Stimulated activated naive CD8-positive, alpha-beta T cell treated with anti-CD3 and anti-CD28 coated beads, Interleukin-15, Interleukin-2, amounts not matched to agents 100 ng/mL and 50 ng/mL, for 24 hours (primary cell): ENCODE measurements at regions not wholly inside any gene's neighbourhood (a gene's known extent, or its start where the extent isn't known, plus 50 kb on each side); places are given as distances from the start of the nearest gene placed in this dataset.
"Not testable (repeated sequence)": the region's sequence is repeated elsewhere in the genome, so short reads cannot be mapped to it uniquely, and the experiment has no call there.

Experiments used
- H3K27ac Mint-ChIP-seq: one replicate; pipeline ENCODE4 v1.8.0; 2021; ENCODE audit warnings: mild to moderate bottlenecking, mixed read lengths
- H3K27me3 Mint-ChIP-seq: one replicate; pipeline ENCODE4 v1.8.0; 2021; ENCODE audit warnings: mixed read lengths
- H3K36me3 Mint-ChIP-seq: one replicate; pipeline ENCODE4 v1.8.0; 2021; ENCODE audit warnings: low read depth, mixed read lengths
- H3K4me1 Mint-ChIP-seq: one replicate; pipeline ENCODE4 v1.8.0; 2021; ENCODE audit warnings: low read depth, mixed read lengths
- H3K4me3 Mint-ChIP-seq: one replicate; pipeline ENCODE4 v1.8.0; 2021; ENCODE audit warnings: mild to moderate bottlenecking, mixed read lengths
- H3K9me3 Mint-ChIP-seq: one replicate; pipeline ENCODE4 v1.8.0; 2021; ENCODE audit warnings: mixed read lengths

GRCh38 chr10:6921026-6921425 lies 340.9 kb upstream of the PRKCQ start:
- not testable (repeated sequence) for H3K4me3 Mint-ChIP-seq, H3K9me3 Mint-ChIP-seq, H3K36me3 Mint-ChIP-seq, H3K27ac Mint-ChIP-seq, H3K27me3 Mint-ChIP-seq
- peaks cover 47% of the 10 kb centered on the region for H3K4me1 Mint-ChIP-seq

GRCh38 chr10:6920072-6921019 lies 340.3 kb upstream of the PRKCQ start:
- no peak overlapping the region for H3K4me3 Mint-ChIP-seq
- H3K27me3 Mint-ChIP-seq, result no peaks in the 10 kb centered on the region
- H3K36me3 Mint-ChIP-seq, result no peaks in the 10 kb centered on the region
- peaks cover 40% of the 10 kb centered on the region for H3K4me1 Mint-ChIP-seq
- H3K27ac Mint-ChIP-seq, result peak overlapping the region; percentile 28
- no peaks in the 10 kb centered on the region for H3K9me3 Mint-ChIP-seq

- Mint-ChIP-seq H3K27ac (no peak overlapping the region), H3K27me3 (no peaks in the 10 kb centered on the region), H3K36me3 (no peaks in the 10 kb centered on the region), H3K9me3 (no peaks in the 10 kb centered on the region), H3K4me1 (peaks cover 27% of the 10 kb centered on the region), H3K4me3 (no peak overlapping the region)
Measured at GRCh38 chr10:6919077-6919476, 339.0 kb upstream of the PRKCQ start.

GRCh38 chr10:6918305-6918704 lies 338.2 kb upstream of the PRKCQ start:
- no peaks in the 10 kb centered on the region for H3K36me3 Mint-ChIP-seq
- H3K4me1 Mint-ChIP-seq, result peaks cover 25% of the 10 kb centered on the region
- no peaks in the 10 kb centered on the region for H3K27me3 Mint-ChIP-seq
- no peaks in the 10 kb centered on the region for H3K9me3 Mint-ChIP-seq
- no peak overlapping the region for H3K4me3 Mint-ChIP-seq
- H3K27ac Mint-ChIP-seq, result no peak overlapping the region

GRCh38 chr10:6917125-6917524 lies 337.0 kb upstream of the PRKCQ start:
- peaks cover 25% of the 10 kb centered on the region for H3K4me1 Mint-ChIP-seq
- no peaks in the 10 kb centered on the region for H3K27me3 Mint-ChIP-seq
- no peaks in the 10 kb centered on the region for H3K9me3 Mint-ChIP-seq
- H3K36me3 Mint-ChIP-seq, result no peaks in the 10 kb centered on the region
- no peak overlapping the region for H3K4me3 Mint-ChIP-seq
- no peak overlapping the region for H3K27ac Mint-ChIP-seq

- H3K27ac Mint-ChIP-seq, result no peak overlapping the region
- peaks cover 25% of the 10 kb centered on the region for H3K4me1 Mint-ChIP-seq
- no peaks in the 10 kb centered on the region for H3K9me3 Mint-ChIP-seq
- no peaks in the 10 kb centered on the region for H3K36me3 Mint-ChIP-seq
- H3K27me3 Mint-ChIP-seq, result no peaks in the 10 kb centered on the region
- H3K4me3 Mint-ChIP-seq, result no peak overlapping the region
Measured at GRCh38 chr10:6916601-6917000, 336.5 kb upstream of the PRKCQ start.

GRCh38 chr10:6915307-6915706 lies 335.2 kb upstream of the PRKCQ start:
- H3K27ac Mint-ChIP-seq, result no peak overlapping the region
- H3K27me3 Mint-ChIP-seq, result no peaks in the 10 kb centered on the region
- peaks cover 20% of the 10 kb centered on the region for H3K4me1 Mint-ChIP-seq
- H3K9me3 Mint-ChIP-seq, result no peaks in the 10 kb centered on the region
- H3K36me3 Mint-ChIP-seq, result no peaks in the 10 kb centered on the region
- no peak overlapping the region for H3K4me3 Mint-ChIP-seq

- peaks cover 4% of the 10 kb centered on the region for H3K9me3 Mint-ChIP-seq
- no peak overlapping the region for H3K4me3 Mint-ChIP-seq
- H3K4me1 Mint-ChIP-seq, result peaks cover 7% of the 10 kb centered on the region
Measured at GRCh38 chr10:6912929-6913328, 332.9 kb upstream of the PRKCQ start.

GRCh38 chr10:6912424-6912823 lies 332.3 kb upstream of the PRKCQ start:
- H3K4me1 Mint-ChIP-seq, result peaks cover 7% of the 10 kb centered on the region

More at GRCh38 chr10:6912929-6913328, 332.9 kb upstream of the PRKCQ start:
- H3K27me3 Mint-ChIP-seq, result no peaks in the 10 kb centered on the region
- H3K27ac Mint-ChIP-seq, result no peak overlapping the region
- H3K36me3 Mint-ChIP-seq, result no peaks in the 10 kb centered on the region

GRCh38 chr10:6912021-6912420 lies 331.9 kb upstream of the PRKCQ start:
- Mint-ChIP-seq H3K9me3 (peaks cover 4% of the 10 kb centered on the region), H3K27me3 (no peaks in the 10 kb centered on the region), H3K4me1 (peaks cover 7% of the 10 kb centered on the region), H3K4me3 (no peak overlapping the region), H3K27ac (no peak overlapping the region), H3K36me3 (no peaks in the 10 kb centered on the region)

More at GRCh38 chr10:6912424-6912823, 332.3 kb upstream of the PRKCQ start:
- H3K9me3 Mint-ChIP-seq, result peaks cover 4% of the 10 kb centered on the region
- no peaks in the 10 kb centered on the region for H3K36me3 Mint-ChIP-seq
- no peaks in the 10 kb centered on the region for H3K27me3 Mint-ChIP-seq
- H3K4me3 Mint-ChIP-seq, result no peak overlapping the region
- H3K27ac Mint-ChIP-seq, result no peak overlapping the region

GRCh38 chr10:6909905-6910560 lies 330.0 kb upstream of the PRKCQ start:
- H3K27ac Mint-ChIP-seq, result no peak overlapping the region
- no peak overlapping the region for H3K4me3 Mint-ChIP-seq
- no peaks in the 10 kb centered on the region for H3K4me1 Mint-ChIP-seq
- H3K9me3 Mint-ChIP-seq, result peaks cover 9% of the 10 kb centered on the region
- no peaks in the 10 kb centered on the region for H3K36me3 Mint-ChIP-seq
- no peaks in the 10 kb centered on the region for H3K27me3 Mint-ChIP-seq

GRCh38 chr10:6907877-6908530 lies 327.9 kb upstream of the PRKCQ start:
- Mint-ChIP-seq H3K27me3 (peaks cover 4% of the 10 kb centered on the region), H3K9me3 (peaks cover 9% of the 10 kb centered on the region), H3K36me3 (no peaks in the 10 kb centered on the region), H3K27ac (no peak overlapping the region), H3K4me3 (no peak overlapping the region), H3K4me1 (no peaks in the 10 kb centered on the region)

GRCh38 chr10:6894405-6894804 lies 314.3 kb upstream of the PRKCQ start:
- Mint-ChIP-seq H3K4me1 (no peaks in the 10 kb centered on the region), H3K27ac (no peak overlapping the region), H3K27me3 (no peaks in the 10 kb centered on the region), H3K36me3 (no peaks in the 10 kb centered on the region), H3K9me3 (no peaks in the 10 kb centered on the region), H3K4me3 (no peak overlapping the region)

- Mint-ChIP-seq H3K4me1 (no peaks in the 10 kb centered on the region), H3K4me3 (no peak overlapping the region), H3K27ac (no peak overlapping the region), H3K27me3 (no peaks in the 10 kb centered on the region), H3K36me3 (no peaks in the 10 kb centered on the region), H3K9me3 (no peaks in the 10 kb centered on the region)
Measured at GRCh38 chr10:6892864-6893263, 312.8 kb upstream of the PRKCQ start.

GRCh38 chr10:6891924-6892323 lies 311.8 kb upstream of the PRKCQ start:
- no peaks in the 10 kb centered on the region for H3K36me3 Mint-ChIP-seq
- no peaks in the 10 kb centered on the region for H3K4me1 Mint-ChIP-seq
- no peaks in the 10 kb centered on the region for H3K27me3 Mint-ChIP-seq
- H3K4me3 Mint-ChIP-seq, result no peak overlapping the region
- no peaks in the 10 kb centered on the region for H3K9me3 Mint-ChIP-seq
- H3K27ac Mint-ChIP-seq, result no peak overlapping the region
